Fibroblast of villous mesenchyme (primary cell): ENCODE measurements at regions not wholly inside any gene's neighbourhood (a gene's known extent, or its start where the extent isn't known, plus 50 kb on each side); places are given as distances from the start of the nearest gene placed in this dataset.

Source experiments
- DNase-seq: peaks from one replicate; pipeline ENCODE4 v3.0.0-alpha.2; 2010; ENCODE audit warnings: low read depth
- H3K4me3 ChIP-seq: 2 replicates; pipeline ENCODE4 v1.5.1; 2011; ENCODE audit warnings: low read depth, mild to moderate bottlenecking, low read length
- CTCF ChIP-seq: IDR thresholded peaks from 2 replicates; pipeline ENCODE4 v1.5.1; 2012; ENCODE audit warnings: low read depth, mild to moderate bottlenecking, low read length; ENCODE audit not compliant: insufficient read depth

- no peak overlapping the region for H3K4me3 ChIP-seq
- TF ChIP-seq CTCF = no peak
- DNase-seq = no peak
Measured at GRCh38 chr2:75337619-75338018, 138.3 kb upstream of the TACR1 start.

GRCh38 chr2:75337016-75337415 is 137.7 kb upstream of the TACR1 start:
- H3K4me3 ChIP-seq = no peak overlapping the region
- DNase-seq = no peak
- TF ChIP-seq CTCF = no peak

GRCh38 chr2:75336451-75336850 is 137.1 kb upstream of the TACR1 start:
- H3K4me3 ChIP-seq = no peak overlapping the region
- DNase-seq = no peak
- TF ChIP-seq CTCF = no peak

GRCh38 chr2:75334076-75334475 is 134.8 kb upstream of the TACR1 start:
- no peak overlapping the region for H3K4me3 ChIP-seq
- DNase-seq = no peak
- no peak for TF ChIP-seq CTCF

- H3K4me3 ChIP-seq = no peak overlapping the region
- TF ChIP-seq CTCF = no peak
- DNase-seq = no peak
Measured at GRCh38 chr2:75333646-75334045, 134.3 kb upstream of the TACR1 start.

GRCh38 chr2:75328156-75328555 is 128.8 kb upstream of the TACR1 start:
- no peak for TF ChIP-seq CTCF
- no peak overlapping the region for H3K4me3 ChIP-seq
- DNase-seq = no peak

- TF ChIP-seq CTCF = no peak
Measured at GRCh38 chr2:75327334-75327733, 128.0 kb upstream of the TACR1 start.

More at GRCh38 chr2:75327334-75327733, 128.0 kb upstream of the TACR1 start:
- DNase-seq = no peak
- H3K4me3 ChIP-seq = no peak overlapping the region
